GM21528 (cell line): ENCODE measurements at regions not wholly inside any gene's neighbourhood (a gene's known extent, or its start where the extent isn't known, plus 50 kb on each side); places are given as distances from the start of the nearest gene placed in this dataset.

Experiments
- ATAC-seq: cut with Tn5 transposase; IDR thresholded peaks from one replicate; pipeline ENCODE4 v1.9.1; 2021; ENCODE audit warnings: mild to moderate bottlenecking, moderate library complexity; ENCODE audit not compliant: unreplicated experiment, low FRiP score

- no peak for ATAC-seq
Observed at GRCh38 chr5:124292322-124292855, 454.1 kb downstream of the ZNF608 start.

- ATAC-seq = no peak
Observed at GRCh38 chr5:124289641-124290311, 456.7 kb downstream of the ZNF608 start.

- ATAC-seq = no peak
Observed at GRCh38 chr5:124289130-124289529, 457.3 kb downstream of the ZNF608 start.

GRCh38 chr5:124287813-124288212 is 458.6 kb downstream of the ZNF608 start:
- no peak for ATAC-seq

- ATAC-seq = no peak
Observed at GRCh38 chr5:124285733-124286132, 460.7 kb downstream of the ZNF608 start.

DNA sequence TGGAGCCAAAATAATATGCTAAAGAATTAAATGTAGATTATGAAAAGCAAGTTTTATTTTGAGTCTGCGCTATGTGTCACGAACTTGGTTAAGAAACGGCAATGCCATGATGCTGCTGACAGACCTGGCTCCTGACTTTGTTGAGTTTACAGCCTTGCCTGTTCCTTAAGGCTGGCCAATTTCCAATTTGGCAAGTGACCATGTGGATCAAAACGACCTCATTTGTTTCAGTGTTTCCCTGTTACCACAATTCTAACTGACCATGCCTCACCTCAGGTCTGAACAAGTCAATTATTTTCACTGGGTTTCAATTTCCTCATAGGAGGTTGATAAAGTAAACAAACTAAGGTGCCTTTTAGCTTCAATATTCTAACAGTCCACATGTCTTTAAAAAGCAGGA is 461.4 kb downstream of the ZNF608 start:
- no peak for ATAC-seq

GRCh38 chr5:124283031-124283430 is 463.4 kb downstream of the ZNF608 start:
- no peak for ATAC-seq

GRCh38 chr5:124280079-124280478 is 466.4 kb downstream of the ZNF608 start:
- no peak for ATAC-seq

DNA sequence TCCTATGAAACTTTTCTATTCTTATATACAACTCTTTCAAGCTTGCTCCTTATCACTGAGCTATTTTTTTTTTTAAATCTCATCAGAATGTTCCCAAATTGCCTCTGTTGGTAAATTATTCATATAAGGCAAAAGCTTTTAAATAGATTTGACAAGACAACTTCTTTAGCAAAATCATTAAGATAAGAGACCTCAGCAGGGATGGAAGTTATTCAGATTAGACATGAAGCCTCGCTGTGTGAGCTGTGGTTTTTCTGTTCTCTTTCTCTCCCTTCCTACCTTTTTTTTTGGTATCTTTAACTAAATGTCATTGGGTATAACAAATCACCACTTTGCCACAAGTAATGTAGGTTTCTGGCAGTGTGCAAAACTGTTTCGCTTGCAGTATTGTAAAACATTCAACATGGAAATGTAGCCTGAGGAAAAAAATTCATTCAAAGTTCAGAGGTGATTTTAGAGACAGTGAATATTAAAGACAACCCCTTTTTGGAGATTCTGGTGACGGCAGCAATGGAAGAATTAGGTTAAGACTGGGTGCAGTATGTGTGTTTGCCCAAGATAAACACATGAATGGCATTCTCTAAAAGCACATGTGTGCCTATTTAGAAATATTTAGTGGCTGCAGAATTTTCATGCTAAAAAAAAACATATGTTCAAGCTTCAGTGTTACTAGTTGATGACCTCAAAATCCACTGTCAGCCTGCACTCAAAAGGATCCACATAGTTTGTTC is 467.1 kb downstream of the ZNF608 start:
- no peak for ATAC-seq

GRCh38 chr5:124278636-124279035 is 467.8 kb downstream of the ZNF608 start:
- no peak for ATAC-seq

GRCh38 chr5:124277767-124278545 is 468.5 kb downstream of the ZNF608 start:
- ATAC-seq = no peak

- no peak for ATAC-seq
Observed at GRCh38 chr5:124276166-124276565, 470.3 kb downstream of the ZNF608 start.

- no peak for ATAC-seq
Observed at GRCh38 chr5:124274949-124275348, 471.5 kb downstream of the ZNF608 start.

- ATAC-seq = no peak
Observed at GRCh38 chr5:124264499-124264898, 481.9 kb downstream of the ZNF608 start.

GRCh38 chr5:124263680-124264491 is 482.6 kb downstream of the ZNF608 start:
- no peak for ATAC-seq

GRCh38 chr5:124262991-124263571 is 483.4 kb downstream of the ZNF608 start:
- ATAC-seq = no peak

DNA sequence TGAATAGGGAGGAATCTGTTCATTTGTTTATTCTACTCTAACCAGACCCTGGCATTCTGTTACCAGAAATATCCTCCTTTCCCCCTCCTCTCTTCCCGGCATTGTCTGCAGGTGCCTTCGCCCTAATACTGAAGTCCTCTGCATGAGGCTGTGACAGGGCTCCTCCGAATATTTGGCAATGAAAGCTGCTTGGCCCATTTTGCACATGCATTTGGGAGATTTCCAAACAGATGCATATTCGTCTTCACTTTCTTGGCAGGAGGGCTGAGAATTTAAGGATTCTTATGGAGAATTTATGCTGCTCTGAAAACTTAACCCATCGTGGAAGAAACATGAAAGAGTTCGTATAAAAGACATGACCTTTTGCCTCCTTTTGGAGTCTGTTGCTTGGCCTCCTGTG is 484.0 kb downstream of the ZNF608 start:
- no peak for ATAC-seq

GRCh38 chr5:124261848-124262247 is 484.6 kb downstream of the ZNF608 start:
- no peak for ATAC-seq

GRCh38 chr5:124260921-124261515 is 485.4 kb downstream of the ZNF608 start:
- no peak for ATAC-seq

DNA sequence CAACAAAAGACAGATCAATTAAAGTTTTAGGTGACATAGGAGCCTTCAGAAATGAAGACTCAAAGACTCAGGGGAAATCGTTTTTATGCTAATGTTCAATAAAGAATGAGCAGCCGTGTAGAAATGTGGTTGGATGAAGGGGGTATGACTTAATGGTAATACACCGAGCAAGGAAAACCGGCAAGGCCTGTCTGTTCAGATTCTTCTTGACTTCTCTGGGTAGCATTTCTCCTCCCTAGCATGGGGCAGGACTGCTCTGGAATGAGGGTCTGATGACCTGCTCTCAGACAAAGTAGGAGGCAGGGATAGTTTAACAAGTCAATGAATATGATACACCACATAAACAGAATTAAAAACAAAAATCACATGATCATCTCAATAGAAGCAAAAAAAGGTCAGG is 487.4 kb downstream of the ZNF608 start:
- no peak for ATAC-seq
